ENCODE measurements at regions not wholly inside any gene's neighbourhood (a gene's known extent, or its start where the extent isn't known, plus 50 kb on each side); places are given as distances from the start of the nearest gene placed in this dataset.

GRCh38 chr5:3342271-3343100 is 253.1 kb upstream of the IRX1 start:
- Histone ChIP-seq H3K4me3 (no peak overlapping the region), H3K4me1 (no peaks in the 10 kb centered on the region), H3K27me3 (ENCODE audit: insufficient read depth in 3 of 3, low read length in 2 of 3) (no peaks in the 10 kb centered on the region), H3K27ac (no peak overlapping the region), H3K9me3 (no peaks in the 10 kb centered on the region), H3K36me3 (ENCODE audit: insufficient read depth in 1 of 2, low read depth in 1 of 2) (no peaks in the 10 kb centered on the region)
- no peak for TF ChIP-seq CTCF (IDR thresholded peaks at IDR 0.05)
- DNase-seq (peak in 1 of 2 donors; percentile 34), ATAC-seq (no peak)
- 88 to 93% (median 91%) methylated on average over 18 of the region's 18 CpGs for WGBS, 3 donors
- intact Hi-C loops (cut with DNase I), result no loop called here

GRCh38 chr5:3341446-3342240 is 254.0 kb upstream of the IRX1 start:
- H3K27me3 ChIP-seq (ENCODE audit: insufficient read depth in 3 of 3, low read length in 2 of 3), result no peaks in the 10 kb centered on the region
- H3K4me1 ChIP-seq, result no peaks in the 10 kb centered on the region
- H3K36me3 ChIP-seq (ENCODE audit: insufficient read depth in 1 of 2, low read depth in 1 of 2), result no peaks in the 10 kb centered on the region
- WGBS, 3 donors, result 76 to 83% (median 79%) methylated on average over 15 of the region's 15 CpGs
- DNase-seq (peak in 1 of 2 donors; percentile 37), ATAC-seq (no peak)
- no peaks in the 10 kb centered on the region for H3K9me3 ChIP-seq
- no peak overlapping the region for H3K4me3 ChIP-seq
- intact Hi-C loops (cut with DNase I), result no loop called here
- no peak overlapping the region for H3K27ac ChIP-seq
- TF ChIP-seq CTCF (IDR thresholded peaks at IDR 0.05), result no peak

GRCh38 chr5:3340471-3340870 is 255.2 kb upstream of the IRX1 start:
- no peaks in the 10 kb centered on the region for H3K27me3 ChIP-seq (ENCODE audit: insufficient read depth in 3 of 3, low read length in 2 of 3)
- intact Hi-C loops (cut with DNase I), result no loop called here
- no peaks in the 10 kb centered on the region for H3K9me3 ChIP-seq
- DNase-seq (no peak), ATAC-seq (no peak)
- TF ChIP-seq CTCF (IDR thresholded peaks at IDR 0.05), result no peak
- no peak overlapping the region for H3K27ac ChIP-seq
- no peak overlapping the region for H3K4me3 ChIP-seq
- no peaks in the 10 kb centered on the region for H3K36me3 ChIP-seq (ENCODE audit: insufficient read depth in 1 of 2, low read depth in 1 of 2)
- H3K4me1 ChIP-seq, result no peaks in the 10 kb centered on the region
- 80 to 86% (median 81%) methylated on average over 12 of the region's 12 CpGs for WGBS, 3 donors

GRCh38 chr5:3339798-3340115 is 255.9 kb upstream of the IRX1 start:
- intact Hi-C loops (cut with DNase I), result no loop called here
- no peak for TF ChIP-seq CTCF (IDR thresholded peaks at IDR 0.05)
- no peak overlapping the region for H3K27ac ChIP-seq
- H3K36me3 ChIP-seq (ENCODE audit: insufficient read depth in 1 of 2, low read depth in 1 of 2), result no peaks in the 10 kb centered on the region
- no peaks in the 10 kb centered on the region for H3K9me3 ChIP-seq
- H3K4me1 ChIP-seq, result no peaks in the 10 kb centered on the region
- H3K4me3 ChIP-seq, result no peak overlapping the region
- no peak for DNase-seq
- 74 to 77% (median 76%) methylated on average over 10 of the region's 10 CpGs for WGBS, 3 donors
- H3K27me3 ChIP-seq (ENCODE audit: insufficient read depth in 3 of 3, low read length in 2 of 3), result no peaks in the 10 kb centered on the region
- no peak for ATAC-seq

Data from psoas muscle (tissue), 7 donors.